ENCODE measurements at regions not wholly inside any gene's neighbourhood (a gene's known extent, or its start where the extent isn't known, plus 50 kb on each side); places are given as distances from the start of the nearest gene placed in this dataset.
"Not testable (repeated sequence)": the region's sequence is repeated elsewhere in the genome, so short reads cannot be mapped to it uniquely, and the experiment has no call there.

- DNase-seq (ENCODE audit: low read depth in 2 of 3, low spot score in 2 of 3): no peak
Measured at GRCh38 chr18:37874721-37875120, 309.1 kb upstream of the CELF4 start.

GRCh38 chr18:37873416-37873815 is 307.8 kb upstream of the CELF4 start:
- no peak for DNase-seq (ENCODE audit: low read depth in 2 of 3, low spot score in 2 of 3)

- DNase-seq (ENCODE audit: low read depth in 2 of 3, low spot score in 2 of 3): no peak
Measured at GRCh38 chr18:37872562-37872961, 307.0 kb upstream of the CELF4 start.

- no peak for DNase-seq (ENCODE audit: low read depth in 2 of 3, low spot score in 2 of 3)
Measured at GRCh38 chr18:37871561-37871960, 306.0 kb upstream of the CELF4 start.

- DNase-seq (ENCODE audit: low read depth in 2 of 3, low spot score in 2 of 3): no peak
Measured at GRCh38 chr18:37869051-37869450, 303.5 kb upstream of the CELF4 start.

- DNase-seq (ENCODE audit: low read depth in 2 of 3, low spot score in 2 of 3): no peak
Measured at GRCh38 chr18:37864122-37864521, 298.5 kb upstream of the CELF4 start.

GRCh38 chr18:37861981-37862380 is 296.4 kb upstream of the CELF4 start:
- no peak for DNase-seq (ENCODE audit: low read depth in 2 of 3, low spot score in 2 of 3)

- DNase-seq (ENCODE audit: low read depth in 2 of 3, low spot score in 2 of 3): peak in 1 of 3 donors; percentile 42
Measured at GRCh38 chr18:37854396-37854795, 288.8 kb upstream of the CELF4 start.

GRCh38 chr18:37853706-37854105 is 288.1 kb upstream of the CELF4 start:
- DNase-seq (ENCODE audit: low read depth in 2 of 3, low spot score in 2 of 3): peak in 2 of 3 donors; percentile 24 to 39

GRCh38 chr18:37852464-37852863 is 286.9 kb upstream of the CELF4 start:
- no peak for DNase-seq (ENCODE audit: low read depth in 2 of 3, low spot score in 2 of 3)

- no peak for DNase-seq (ENCODE audit: low read depth in 2 of 3, low spot score in 2 of 3)
Measured at GRCh38 chr18:37847544-37847943, 281.9 kb upstream of the CELF4 start.

- no peak for DNase-seq (ENCODE audit: low read depth in 2 of 3, low spot score in 2 of 3)
Measured at GRCh38 chr18:37846996-37847395, 281.4 kb upstream of the CELF4 start.

GRCh38 chr18:37845498-37845897 is 279.9 kb upstream of the CELF4 start:
- no peak for DNase-seq (ENCODE audit: low read depth in 2 of 3, low spot score in 2 of 3)

GRCh38 chr18:37844209-37844970 is 278.8 kb upstream of the CELF4 start:
- DNase-seq (ENCODE audit: low read depth in 2 of 3, low spot score in 2 of 3): no peak

GRCh38 chr18:37838083-37838482 is 272.5 kb upstream of the CELF4 start:
- DNase-seq (ENCODE audit: low read depth in 2 of 3, low spot score in 2 of 3): no peak

- DNase-seq (ENCODE audit: low read depth in 2 of 3, low spot score in 2 of 3): no peak
Measured at GRCh38 chr18:37836071-37836970, 270.7 kb upstream of the CELF4 start.

- DNase-seq (ENCODE audit: low read depth in 2 of 3, low spot score in 2 of 3): not testable (repeated sequence)
Measured at GRCh38 chr18:37832010-37832695, 266.6 kb upstream of the CELF4 start.

GRCh38 chr18:37812961-37813360 is 247.4 kb upstream of the CELF4 start:
- no peak for DNase-seq (ENCODE audit: low read depth in 2 of 3, low spot score in 2 of 3)

- no peak for DNase-seq (ENCODE audit: low read depth in 2 of 3, low spot score in 2 of 3)
Measured at GRCh38 chr18:37805773-37806404, 240.3 kb upstream of the CELF4 start.

- no peak for DNase-seq (ENCODE audit: low read depth in 2 of 3, low spot score in 2 of 3)
Measured at GRCh38 chr18:37796823-37797349, 231.3 kb upstream of the CELF4 start.

GRCh38 chr18:37787452-37787851 is 221.9 kb upstream of the CELF4 start:
- no peak for DNase-seq (ENCODE audit: low read depth in 2 of 3, low spot score in 2 of 3)
